GM12874 (cell line): ENCODE measurements at regions not wholly inside any gene's neighbourhood (a gene's known extent, or its start where the extent isn't known, plus 50 kb on each side); places are given as distances from the start of the nearest gene placed in this dataset.

Source experiments
- TF ChIP-seq, protein P1 (sequence below): IDR thresholded peaks from 2 replicates; pipeline ENCODE4 v1.5.1; 2011; ENCODE audit warnings: low read depth, mild to moderate bottlenecking, control low read depth, low read length, moderate library complexity; ENCODE audit not compliant: insufficient read depth

DNA sequence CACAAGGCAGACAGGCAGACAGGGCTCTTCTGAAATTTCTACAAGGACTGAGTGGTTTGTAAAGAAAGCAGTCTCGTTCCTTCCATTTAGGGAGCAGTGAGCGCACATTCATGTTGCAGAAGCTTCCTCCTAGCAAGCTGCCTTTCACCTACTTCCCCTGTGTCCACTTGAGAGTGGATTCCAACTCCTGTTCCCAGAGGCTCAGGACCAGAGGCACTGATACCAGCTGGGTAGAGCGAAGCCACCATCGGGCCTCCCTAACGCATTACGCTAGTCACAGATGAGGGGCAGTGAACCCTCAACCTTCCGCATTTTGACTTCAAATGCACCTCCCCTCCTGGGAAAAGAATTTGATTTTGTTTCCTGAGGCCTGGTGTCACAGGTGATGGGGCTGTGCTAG, 215.8 kb downstream of the SIPA1L2 start:
- TF ChIP-seq, protein P1, sequence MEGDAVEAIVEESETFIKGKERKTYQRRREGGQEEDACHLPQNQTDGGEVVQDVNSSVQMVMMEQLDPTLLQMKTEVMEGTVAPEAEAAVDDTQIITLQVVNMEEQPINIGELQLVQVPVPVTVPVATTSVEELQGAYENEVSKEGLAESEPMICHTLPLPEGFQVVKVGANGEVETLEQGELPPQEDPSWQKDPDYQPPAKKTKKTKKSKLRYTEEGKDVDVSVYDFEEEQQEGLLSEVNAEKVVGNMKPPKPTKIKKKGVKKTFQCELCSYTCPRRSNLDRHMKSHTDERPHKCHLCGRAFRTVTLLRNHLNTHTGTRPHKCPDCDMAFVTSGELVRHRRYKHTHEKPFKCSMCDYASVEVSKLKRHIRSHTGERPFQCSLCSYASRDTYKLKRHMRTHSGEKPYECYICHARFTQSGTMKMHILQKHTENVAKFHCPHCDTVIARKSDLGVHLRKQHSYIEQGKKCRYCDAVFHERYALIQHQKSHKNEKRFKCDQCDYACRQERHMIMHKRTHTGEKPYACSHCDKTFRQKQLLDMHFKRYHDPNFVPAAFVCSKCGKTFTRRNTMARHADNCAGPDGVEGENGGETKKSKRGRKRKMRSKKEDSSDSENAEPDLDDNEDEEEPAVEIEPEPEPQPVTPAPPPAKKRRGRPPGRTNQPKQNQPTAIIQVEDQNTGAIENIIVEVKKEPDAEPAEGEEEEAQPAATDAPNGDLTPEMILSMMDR: no peak

DNA sequence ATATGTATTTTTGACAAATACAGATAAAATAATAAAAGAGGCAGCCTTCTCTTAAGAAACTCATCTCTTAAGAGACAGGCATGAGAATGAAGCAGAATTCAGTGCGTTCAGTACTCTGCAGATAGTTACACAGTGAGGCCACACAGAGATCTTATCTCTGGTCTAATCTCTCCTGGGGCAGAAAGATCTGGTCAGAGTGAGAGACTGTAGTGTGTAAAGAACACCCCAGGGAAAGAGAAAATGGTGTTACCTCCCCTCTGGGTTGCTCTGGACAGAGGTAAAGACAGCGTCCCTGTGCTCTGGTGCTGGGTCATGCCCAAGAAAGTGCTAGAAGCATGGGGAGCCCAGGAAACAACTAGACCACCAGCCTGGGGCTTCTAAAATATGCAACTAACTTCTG, 216.3 kb downstream of the SIPA1L2 start:
- TF ChIP-seq, protein P1: no peak

DNA sequence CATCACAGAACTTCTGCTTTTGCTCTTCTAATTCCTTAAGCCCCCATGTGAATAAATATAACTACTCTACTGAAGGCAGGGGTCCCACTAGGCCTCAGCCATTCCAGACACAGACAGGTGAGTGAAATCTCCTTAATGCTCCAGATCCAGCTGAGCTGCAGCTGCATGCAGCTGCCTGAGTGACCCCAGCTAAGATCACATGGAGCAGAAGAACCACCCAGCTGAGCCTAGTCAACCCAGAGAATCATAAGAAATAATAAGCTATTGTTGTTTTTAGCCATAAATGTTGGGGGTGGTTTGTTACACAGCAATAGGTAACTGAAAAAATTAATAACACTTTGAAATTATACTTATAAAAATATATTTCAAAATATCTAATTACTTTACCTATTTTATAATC, 220.3 kb downstream of the SIPA1L2 start:
- TF ChIP-seq, protein P1: no peak

DNA sequence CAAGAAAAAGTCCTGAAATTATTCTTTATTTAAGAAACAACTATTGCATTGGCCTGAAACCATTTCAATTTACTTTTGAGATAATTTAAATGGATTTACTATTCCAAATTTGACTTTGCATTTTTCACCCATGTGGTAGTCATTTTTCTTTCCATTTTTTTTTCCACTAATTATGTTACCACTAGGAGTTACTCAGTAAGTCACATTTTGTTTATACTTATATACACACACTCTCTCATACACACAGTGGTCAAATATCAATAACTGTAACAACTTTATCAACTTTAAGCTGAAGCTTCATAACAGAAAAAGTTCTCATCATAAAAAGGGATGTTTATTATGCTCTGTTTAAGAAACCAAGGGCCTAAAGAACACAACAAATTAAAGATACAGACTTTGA, 222.8 kb downstream of the SIPA1L2 start:
- TF ChIP-seq, protein P1: no peak

DNA sequence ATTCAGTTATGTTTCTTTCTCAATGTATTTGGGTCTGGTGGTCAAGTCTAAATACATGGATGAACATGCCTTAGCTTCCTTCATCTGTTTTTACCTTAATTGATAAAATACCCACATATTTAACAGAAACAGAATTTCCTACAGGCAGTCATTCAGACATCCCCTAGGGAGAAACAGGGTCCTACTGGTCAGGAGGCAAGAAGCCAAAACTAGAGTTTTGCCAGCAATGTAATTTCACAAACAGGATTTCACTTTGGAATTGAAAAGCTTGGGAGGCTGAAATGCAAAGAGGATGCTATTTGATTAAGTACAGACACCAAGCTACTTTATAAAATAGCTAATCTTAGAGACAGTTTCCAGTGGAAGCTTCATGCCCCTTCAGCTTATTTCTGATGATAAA, 224.2 kb downstream of the SIPA1L2 start:
- TF ChIP-seq, protein P1: no peak

DNA sequence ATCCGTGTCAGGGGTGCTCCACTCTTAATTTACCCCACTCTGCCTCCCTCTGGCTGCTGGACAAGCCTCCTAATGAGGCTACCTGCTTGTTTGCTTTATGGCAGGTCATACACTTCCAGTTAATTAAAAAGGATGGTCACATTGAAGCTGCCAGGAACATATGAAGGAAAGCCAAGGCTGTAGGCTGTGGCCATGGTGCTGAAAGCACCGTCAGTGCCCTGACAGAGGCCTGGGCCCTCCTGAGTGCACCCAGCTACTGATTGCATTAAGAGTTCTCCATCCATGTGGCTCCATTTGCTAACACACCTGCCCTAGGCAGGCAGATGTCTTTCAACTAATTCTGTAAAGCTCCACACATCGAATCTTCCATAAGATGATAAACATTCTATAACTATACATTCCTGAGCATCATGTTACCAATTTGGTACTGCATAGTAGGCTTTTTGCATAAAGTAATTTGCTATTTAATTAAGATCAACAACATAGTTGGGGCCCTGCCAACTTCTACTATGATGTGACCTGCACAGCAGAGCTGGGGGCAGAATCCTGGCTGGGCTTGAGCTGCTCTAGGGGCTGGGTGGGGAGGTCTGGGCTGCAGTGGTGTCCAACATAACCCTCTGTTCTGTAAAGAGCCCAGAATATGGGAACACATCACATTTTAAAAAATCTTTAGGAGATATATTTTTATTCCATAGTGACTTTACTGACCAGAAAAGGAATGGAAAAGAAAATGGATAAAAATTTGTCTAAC, 224.8 kb downstream of the SIPA1L2 start:
- TF ChIP-seq, protein P1: no peak

DNA sequence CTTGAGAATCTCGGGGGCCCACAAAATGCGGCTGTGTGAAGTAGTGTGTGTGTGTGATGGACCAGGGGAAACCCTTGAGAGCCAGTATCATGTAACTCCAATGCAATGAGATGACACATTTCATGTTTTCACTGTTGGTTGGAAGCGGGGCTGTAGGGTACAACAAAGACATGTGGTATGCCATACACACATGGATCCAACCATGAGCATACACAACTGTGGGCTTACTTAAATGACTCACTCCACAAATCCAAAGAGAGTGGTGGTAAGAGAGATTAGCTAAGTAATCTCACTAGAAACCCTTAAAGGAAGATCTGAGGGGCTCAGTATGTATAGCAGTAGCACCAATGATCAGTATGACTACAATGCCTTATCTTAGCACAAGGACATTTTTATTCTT, 225.7 kb downstream of the SIPA1L2 start:
- TF ChIP-seq, protein P1: no peak
